WTC11 (cell line): ENCODE measurements at regions not wholly inside any gene's neighbourhood (a gene's known extent, or its start where the extent isn't known, plus 50 kb on each side); places are given as distances from the start of the nearest gene placed in this dataset.

Source experiments
- ATAC-seq: fragments of 200-7000 bp; cut with Tn5 transposase; 2 replicates; pipeline ENCODE4 v1.10.0; 2021; ENCODE audit warnings: mild to moderate bottlenecking, moderate library complexity
- CTCF ChIA-PET: fragments of 300-600 bp; sonication (Branson Sonifier 250); formaldehyde crosslinking; loops from one replicate; lab custom pipeline; 2021; ENCODE audit warnings: antibody characterized with exemption; lab: Charles Lee
- POLR2A ChIA-PET: fragments of 350-600 bp; sonication (Branson Sonifier 250); formaldehyde crosslinking; loops from one replicate; lab custom pipeline; 2021; ENCODE audit warnings: antibody characterized with exemption; lab: Charles Lee
- DNase-seq: peaks from one replicate; pipeline ENCODE4 v3.0.0; 2021; ENCODE audit warnings: low spot score
- H3K27ac Mint-ChIP-seq: 2 replicates; pipeline ENCODE4 v1.8.0; 2021; ENCODE audit warnings: mixed read lengths
- H3K27me3 Mint-ChIP-seq: 2 replicates; pipeline ENCODE4 v1.8.0; 2021; ENCODE audit warnings: low read depth, mild to moderate bottlenecking, moderate library complexity, mixed read lengths
- H3K36me3 Mint-ChIP-seq: 2 replicates; pipeline ENCODE4 v1.8.0; 2021; ENCODE audit warnings: mixed read lengths
- H3K4me1 Mint-ChIP-seq: 2 replicates; pipeline ENCODE4 v1.8.0; 2022; ENCODE audit warnings: mixed read lengths
- H3K4me3 Mint-ChIP-seq: 2 replicates; pipeline ENCODE4 v1.8.0; 2021; ENCODE audit warnings: mild to moderate bottlenecking, moderate library complexity, mixed read lengths
- H3K9me3 Mint-ChIP-seq: 2 replicates; pipeline ENCODE4 v1.8.0; 2021; ENCODE audit warnings: mixed read lengths
- AR ChIP-seq: fragments of 250-450 bp; sonication (Bioruptor Pico); IDR thresholded peaks from 2 replicates; pipeline ENCODE4 v1.9.0; 2021; ENCODE audit warnings: mild to moderate bottlenecking
- CBFB ChIP-seq: sonication (generic); formaldehyde crosslinking; IDR thresholded peaks from 2 replicates; pipeline ENCODE4 v1.8.1; 2022; ENCODE audit warnings: mild to moderate bottlenecking, low read depth, missing genetic modification reagents
- CTCF ChIP-seq: fragments of 200-600 bp; IDR thresholded peaks from 2 replicates; pipeline ENCODE4 v1.8.0; 2022; ENCODE audit warnings: antibody characterized with exemption
- GABPB1 ChIP-seq: sonication (generic); formaldehyde crosslinking; IDR thresholded peaks from 2 replicates; pipeline ENCODE4 v1.8.1; 2023; ENCODE audit warnings: mild to moderate bottlenecking, missing genetic modification reagents
- GRHL2 ChIP-seq: fragments of 250-450 bp; sonication (Bioruptor Pico); IDR thresholded peaks from 2 replicates; pipeline ENCODE4 v1.8.0; 2022; ENCODE audit warnings: mild to moderate bottlenecking, moderate library complexity; ENCODE audit not compliant: insufficient replicate concordance, severe bottlenecking
- JUN ChIP-seq: sonication (generic); formaldehyde crosslinking; IDR thresholded peaks from 2 replicates; pipeline ENCODE4 v1.8.0; 2023; ENCODE audit warnings: mild to moderate bottlenecking, missing genetic modification reagents
- KAT7 ChIP-seq: sonication (generic); formaldehyde crosslinking; IDR thresholded peaks from 2 replicates; pipeline ENCODE4 v1.8.1; 2023; ENCODE audit warnings: missing genetic modification reagents, mild to moderate bottlenecking, borderline replicate concordance
- NFATC4 ChIP-seq: fragments of 250-450 bp; sonication (Bioruptor Pico); IDR thresholded peaks from 2 replicates; pipeline ENCODE4 v1.9.0; 2021; ENCODE audit warnings: mild to moderate bottlenecking
- NR2C2 ChIP-seq: sonication (generic); formaldehyde crosslinking; IDR thresholded peaks from 2 replicates; pipeline ENCODE4 v1.8.0; 2022; ENCODE audit warnings: mild to moderate bottlenecking, missing genetic modification reagents
- RORB ChIP-seq: fragments of 250-450 bp; sonication (Bioruptor Pico); IDR thresholded peaks from 2 replicates; pipeline ENCODE4 v1.9.0; 2021; ENCODE audit warnings: mild to moderate bottlenecking
- SOX15 ChIP-seq: fragments of 250-450 bp; sonication (Bioruptor Pico); IDR thresholded peaks from 2 replicates; pipeline ENCODE4 v1.9.0; 2021; ENCODE audit warnings: mild to moderate bottlenecking
- SP1 ChIP-seq: sonication (generic); formaldehyde crosslinking; conservative IDR thresholded peaks from 2 replicates; pipeline ENCODE4 v1.8.1; 2022; ENCODE audit warnings: missing genetic modification reagents
- TEAD1 ChIP-seq: sonication (generic); formaldehyde crosslinking; IDR thresholded peaks from 2 replicates; pipeline ENCODE4 v1.8.0; 2022; ENCODE audit warnings: mild to moderate bottlenecking, missing genetic modification reagents
- ZNF138 ChIP-seq: sonication (generic); formaldehyde crosslinking; conservative IDR thresholded peaks from 2 replicates; pipeline ENCODE4 v1.8.1; 2022; ENCODE audit warnings: mild to moderate bottlenecking, moderate library complexity, missing genetic modification reagents
- ZNF232 ChIP-seq: sonication (generic); formaldehyde crosslinking; IDR thresholded peaks from 2 replicates; pipeline ENCODE4 v1.8.0; 2022; ENCODE audit warnings: mild to moderate bottlenecking, missing genetic modification reagents
- TF ChIP-seq, protein P1 (sequence below): sonication (generic); formaldehyde crosslinking; IDR thresholded peaks from 2 replicates; pipeline ENCODE4 v1.8.0; 2023; ENCODE audit warnings: missing genetic modification reagents, mild to moderate bottlenecking, borderline replicate concordance
- TF ChIP-seq, protein P2 (sequence below): sonication (generic); formaldehyde crosslinking; IDR thresholded peaks from 2 replicates; pipeline ENCODE4 v1.8.1; 2023; ENCODE audit warnings: mild to moderate bottlenecking, missing genetic modification reagents, moderate library complexity
- TF ChIP-seq, protein P3 (sequence below): sonication (generic); formaldehyde crosslinking; IDR thresholded peaks from 2 replicates; pipeline ENCODE4 v1.8.1; 2023; ENCODE audit warnings: mild to moderate bottlenecking, missing genetic modification reagents, borderline replicate concordance

DNA sequence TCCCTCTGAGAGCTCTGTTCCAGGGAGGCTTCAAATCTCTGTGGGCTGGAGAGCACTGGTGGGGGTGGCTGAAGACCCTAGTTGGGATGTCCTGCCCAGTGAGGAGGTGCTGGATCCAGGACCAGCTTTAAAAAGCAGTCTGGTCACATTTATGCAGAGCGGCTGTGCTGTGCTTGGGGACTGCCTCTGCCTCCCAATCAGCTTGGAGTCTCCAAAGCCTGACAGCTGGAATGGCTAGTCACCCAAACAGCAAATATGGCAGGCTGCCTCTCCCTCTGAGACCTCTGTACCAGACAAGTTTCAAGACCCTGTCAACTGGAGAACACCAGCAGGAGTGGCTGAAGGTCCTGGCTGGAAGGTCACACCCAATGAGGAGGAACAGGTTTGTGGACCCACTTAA lies 848.1 kb upstream of the DIAPH2 start (continued):
- TF ChIP-seq, protein P1, sequence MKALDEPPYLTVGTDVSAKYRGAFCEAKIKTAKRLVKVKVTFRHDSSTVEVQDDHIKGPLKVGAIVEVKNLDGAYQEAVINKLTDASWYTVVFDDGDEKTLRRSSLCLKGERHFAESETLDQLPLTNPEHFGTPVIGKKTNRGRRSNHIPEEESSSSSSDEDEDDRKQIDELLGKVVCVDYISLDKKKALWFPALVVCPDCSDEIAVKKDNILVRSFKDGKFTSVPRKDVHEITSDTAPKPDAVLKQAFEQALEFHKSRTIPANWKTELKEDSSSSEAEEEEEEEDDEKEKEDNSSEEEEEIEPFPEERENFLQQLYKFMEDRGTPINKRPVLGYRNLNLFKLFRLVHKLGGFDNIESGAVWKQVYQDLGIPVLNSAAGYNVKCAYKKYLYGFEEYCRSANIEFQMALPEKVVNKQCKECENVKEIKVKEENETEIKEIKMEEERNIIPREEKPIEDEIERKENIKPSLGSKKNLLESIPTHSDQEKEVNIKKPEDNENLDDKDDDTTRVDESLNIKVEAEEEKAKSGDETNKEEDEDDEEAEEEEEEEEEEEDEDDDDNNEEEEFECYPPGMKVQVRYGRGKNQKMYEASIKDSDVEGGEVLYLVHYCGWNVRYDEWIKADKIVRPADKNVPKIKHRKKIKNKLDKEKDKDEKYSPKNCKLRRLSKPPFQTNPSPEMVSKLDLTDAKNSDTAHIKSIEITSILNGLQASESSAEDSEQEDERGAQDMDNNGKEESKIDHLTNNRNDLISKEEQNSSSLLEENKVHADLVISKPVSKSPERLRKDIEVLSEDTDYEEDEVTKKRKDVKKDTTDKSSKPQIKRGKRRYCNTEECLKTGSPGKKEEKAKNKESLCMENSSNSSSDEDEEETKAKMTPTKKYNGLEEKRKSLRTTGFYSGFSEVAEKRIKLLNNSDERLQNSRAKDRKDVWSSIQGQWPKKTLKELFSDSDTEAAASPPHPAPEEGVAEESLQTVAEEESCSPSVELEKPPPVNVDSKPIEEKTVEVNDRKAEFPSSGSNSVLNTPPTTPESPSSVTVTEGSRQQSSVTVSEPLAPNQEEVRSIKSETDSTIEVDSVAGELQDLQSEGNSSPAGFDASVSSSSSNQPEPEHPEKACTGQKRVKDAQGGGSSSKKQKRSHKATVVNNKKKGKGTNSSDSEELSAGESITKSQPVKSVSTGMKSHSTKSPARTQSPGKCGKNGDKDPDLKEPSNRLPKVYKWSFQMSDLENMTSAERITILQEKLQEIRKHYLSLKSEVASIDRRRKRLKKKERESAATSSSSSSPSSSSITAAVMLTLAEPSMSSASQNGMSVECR, result no peak
- TF ChIP-seq CBFB (CRISPR knock-in tag), result no peak

GRCh38 chrX:95841863-95842262 lies 842.8 kb upstream of the DIAPH2 start:
- TF ChIP-seq NFATC4 (CRISPR knock-in tag) (no peak), AR (no peak), KAT7 (CRISPR knock-in tag) (no peak), GABPB1 (CRISPR knock-in tag) (no peak), JUN (CRISPR knock-in tag) (no peak), ZNF138 (no peak), RORB (CRISPR knock-in tag) (no peak), SOX15 (CRISPR knock-in tag) (no peak), SP1 (CRISPR knock-in tag) (no peak), TEAD1 (CRISPR knock-in tag) (no peak), GRHL2 (CRISPR knock-in tag) (no peak), CTCF (no peak), NR2C2 (CRISPR knock-in tag) (no peak), ZNF232 (CRISPR knock-in tag) (no peak)
- TF ChIP-seq, protein P2, sequence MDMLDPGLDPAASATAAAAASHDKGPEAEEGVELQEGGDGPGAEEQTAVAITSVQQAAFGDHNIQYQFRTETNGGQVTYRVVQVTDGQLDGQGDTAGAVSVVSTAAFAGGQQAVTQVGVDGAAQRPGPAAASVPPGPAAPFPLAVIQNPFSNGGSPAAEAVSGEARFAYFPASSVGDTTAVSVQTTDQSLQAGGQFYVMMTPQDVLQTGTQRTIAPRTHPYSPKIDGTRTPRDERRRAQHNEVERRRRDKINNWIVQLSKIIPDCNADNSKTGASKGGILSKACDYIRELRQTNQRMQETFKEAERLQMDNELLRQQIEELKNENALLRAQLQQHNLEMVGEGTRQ (CRISPR knock-in tag), result no peak
- TF ChIP-seq, protein P3, sequence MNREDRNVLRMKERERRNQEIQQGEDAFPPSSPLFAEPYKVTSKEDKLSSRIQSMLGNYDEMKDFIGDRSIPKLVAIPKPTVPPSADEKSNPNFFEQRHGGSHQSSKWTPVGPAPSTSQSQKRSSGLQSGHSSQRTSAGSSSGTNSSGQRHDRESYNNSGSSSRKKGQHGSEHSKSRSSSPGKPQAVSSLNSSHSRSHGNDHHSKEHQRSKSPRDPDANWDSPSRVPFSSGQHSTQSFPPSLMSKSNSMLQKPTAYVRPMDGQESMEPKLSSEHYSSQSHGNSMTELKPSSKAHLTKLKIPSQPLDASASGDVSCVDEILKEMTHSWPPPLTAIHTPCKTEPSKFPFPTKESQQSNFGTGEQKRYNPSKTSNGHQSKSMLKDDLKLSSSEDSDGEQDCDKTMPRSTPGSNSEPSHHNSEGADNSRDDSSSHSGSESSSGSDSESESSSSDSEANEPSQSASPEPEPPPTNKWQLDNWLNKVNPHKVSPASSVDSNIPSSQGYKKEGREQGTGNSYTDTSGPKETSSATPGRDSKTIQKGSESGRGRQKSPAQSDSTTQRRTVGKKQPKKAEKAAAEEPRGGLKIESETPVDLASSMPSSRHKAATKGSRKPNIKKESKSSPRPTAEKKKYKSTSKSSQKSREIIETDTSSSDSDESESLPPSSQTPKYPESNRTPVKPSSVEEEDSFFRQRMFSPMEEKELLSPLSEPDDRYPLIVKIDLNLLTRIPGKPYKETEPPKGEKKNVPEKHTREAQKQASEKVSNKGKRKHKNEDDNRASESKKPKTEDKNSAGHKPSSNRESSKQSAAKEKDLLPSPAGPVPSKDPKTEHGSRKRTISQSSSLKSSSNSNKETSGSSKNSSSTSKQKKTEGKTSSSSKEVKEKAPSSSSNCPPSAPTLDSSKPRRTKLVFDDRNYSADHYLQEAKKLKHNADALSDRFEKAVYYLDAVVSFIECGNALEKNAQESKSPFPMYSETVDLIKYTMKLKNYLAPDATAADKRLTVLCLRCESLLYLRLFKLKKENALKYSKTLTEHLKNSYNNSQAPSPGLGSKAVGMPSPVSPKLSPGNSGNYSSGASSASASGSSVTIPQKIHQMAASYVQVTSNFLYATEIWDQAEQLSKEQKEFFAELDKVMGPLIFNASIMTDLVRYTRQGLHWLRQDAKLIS (CRISPR knock-in tag), result no peak
- TF ChIP-seq, all 79 proteins: peak for 0
- POLR2A ChIA-PET, result no interaction called here
- CTCF ChIA-PET, result no interaction called here
- Mint-ChIP-seq H3K4me1 (peaks cover 5% of the 10 kb centered on the region), H3K4me3 (no peak overlapping the region), H3K36me3 (no peaks in the 10 kb centered on the region), H3K27ac (no peak overlapping the region), H3K9me3 (peaks cover 3% of the 10 kb centered on the region; the same call in 1 of the 2 replicates), H3K27me3 (no peaks in the 10 kb centered on the region)
- ATAC-seq, result no peak
- DNase-seq, result no peak
